Natural killer cell (primary cell): ENCODE measurements at regions not wholly inside any gene's neighbourhood (a gene's known extent, or its start where the extent isn't known, plus 50 kb on each side); places are given as distances from the start of the nearest gene placed in this dataset.

Experiments
- ATAC-seq, 3 donors: fragments of 150-1000 bp in 2 of 3; fragments of 200-7000 bp in 1 of 3; cut with Tn5 transposase; 1 replicate in 1 of 3; 2 replicates in 2 of 3; pipeline ENCODE4 v1.10.0; 2021; ENCODE audit warnings: mild to moderate bottlenecking in 2 of 3, moderate library complexity in 2 of 3
- DNase-seq, 2 donors: peaks; one replicate each; pipeline versions ENCODE4 v3.0.0 to v3.0.0-alpha.2; 2013 to 2021; ENCODE audit warnings: mixed read lengths in 1 of 2
- H3K27ac ChIP-seq: one replicate; pipeline ENCODE4 v1.5.1; 2013; ENCODE audit warnings: mild to moderate bottlenecking, low read length
- H3K27me3 ChIP-seq: one replicate; pipeline ENCODE4 v1.6.1; 2013; ENCODE audit warnings: low read length; ENCODE audit not compliant: control insufficient read depth, insufficient read depth
- H3K36me3 ChIP-seq: one replicate; pipeline ENCODE4 v1.6.1; 2013; ENCODE audit warnings: low read length; ENCODE audit not compliant: control insufficient read depth, insufficient read depth
- H3K4me1 ChIP-seq: one replicate; pipeline ENCODE4 v1.6.1; 2013; ENCODE audit warnings: low read length; ENCODE audit not compliant: control insufficient read depth, insufficient read depth
- H3K4me3 ChIP-seq: one replicate; pipeline ENCODE4 v1.5.1; 2013; ENCODE audit warnings: low read length
- H3K9me3 ChIP-seq: one replicate; pipeline ENCODE4 v1.6.1; 2013; ENCODE audit warnings: low read length; ENCODE audit not compliant: control insufficient read depth, insufficient read depth
- H3K27ac Mint-ChIP-seq, 2 donors: one replicate each; pipeline ENCODE4 v1.8.0; 2022; ENCODE audit warnings: mild to moderate bottlenecking in 2 of 2, mixed read lengths in 2 of 2, moderate library complexity in 1 of 2
- H3K27me3 Mint-ChIP-seq, 2 donors: one replicate each; pipeline ENCODE4 v1.8.0; 2022; ENCODE audit warnings: low read depth in 2 of 2, mixed read lengths in 2 of 2
- H3K36me3 Mint-ChIP-seq: one replicate; pipeline ENCODE4 v1.8.0; 2022; ENCODE audit warnings: mixed read lengths
- H3K4me1 Mint-ChIP-seq, 2 donors: one replicate each; pipeline ENCODE4 v1.8.0; 2022; ENCODE audit warnings: mixed read lengths in 2 of 2
- H3K4me3 Mint-ChIP-seq: one replicate; pipeline ENCODE4 v1.8.0; 2022; ENCODE audit warnings: mild to moderate bottlenecking, moderate library complexity, mixed read lengths
- H3K9me3 Mint-ChIP-seq, 2 donors: one replicate each; pipeline ENCODE4 v1.8.0; 2022; ENCODE audit warnings: mixed read lengths in 2 of 2
- CTCF ChIP-seq: fragments of 200-600 bp; IDR thresholded peaks from one replicate; pipeline ENCODE4 v1.8.0; 2022; ENCODE audit warnings: antibody characterized with exemption
- WGBS: methylation state at CpG from one replicate; pipeline ENCODE4 v1.1.7; 2013; ENCODE audit warnings: missing lambda C conversion rate; ENCODE audit not compliant: insufficient coverage; 5-methylcytosine and 5-hydroxymethylcytosine counted together
- intact Hi-C: fragments of 100-400 bp; cut with micrococcal nuclease; formaldehyde crosslinking; loops from one replicate; pipeline ENCODE4 v1.14.2; 2022

- no peaks in the 10 kb centered on the region for H3K36me3 Mint-ChIP-seq
- no peaks in the 10 kb centered on the region for H3K4me1 ChIP-seq
- no peak overlapping the region for H3K4me3 ChIP-seq
- no peak for DNase-seq
- H3K9me3 Mint-ChIP-seq: peaks cover 6% of the 10 kb centered on the region in 2 donors
- no peak overlapping the region for H3K27ac Mint-ChIP-seq
- TF ChIP-seq CTCF: no peak
- H3K27me3 Mint-ChIP-seq: no peaks in the 10 kb centered on the region
- H3K27ac ChIP-seq: no peak overlapping the region
- H3K4me1 Mint-ChIP-seq: no peaks in the 10 kb centered on the region
- H3K4me3 Mint-ChIP-seq: no peak overlapping the region
- no peak for ATAC-seq
- intact Hi-C loops: no loop called here
- H3K27me3 ChIP-seq: no peaks in the 10 kb centered on the region
- H3K9me3 ChIP-seq: no peaks in the 10 kb centered on the region
- no peaks in the 10 kb centered on the region for H3K36me3 ChIP-seq
Observed at GRCh38 chr4:18736551-18736950, 715.0 kb upstream of the LCORL start.

GRCh38 chr4:18735740-18736268 lies 714.2 kb upstream of the LCORL start:
- no peak for DNase-seq
- TF ChIP-seq CTCF: no peak
- Histone ChIP-seq H3K27ac (no peak overlapping the region), H3K4me3 (no peak overlapping the region), H3K4me1 (no peaks in the 10 kb centered on the region), H3K36me3 (no peaks in the 10 kb centered on the region), H3K27me3 (no peaks in the 10 kb centered on the region), H3K9me3 (no peaks in the 10 kb centered on the region)
- H3K27ac Mint-ChIP-seq: no peak overlapping the region
- no peaks in the 10 kb centered on the region for H3K4me1 Mint-ChIP-seq
- ATAC-seq: no peak
- no peak overlapping the region for H3K4me3 Mint-ChIP-seq
- intact Hi-C loops: no loop called here
- no peaks in the 10 kb centered on the region for H3K27me3 Mint-ChIP-seq
- no CpG with 5 or more reads among the region's 3 CpGs for WGBS
- H3K9me3 Mint-ChIP-seq: peaks cover 6% of the 10 kb centered on the region in 2 donors
- H3K36me3 Mint-ChIP-seq: no peaks in the 10 kb centered on the region

- H3K9me3 ChIP-seq: no peaks in the 10 kb centered on the region
- H3K27me3 ChIP-seq: no peaks in the 10 kb centered on the region
- H3K27ac ChIP-seq: no peak overlapping the region
- intact Hi-C loops: no loop called here
- Mint-ChIP-seq H3K27me3 (no peaks in the 10 kb centered on the region), H3K27ac (no peak overlapping the region), H3K36me3 (no peaks in the 10 kb centered on the region), H3K4me1 (no peaks in the 10 kb centered on the region), H3K9me3 (peaks cover 5 to 6% of the 10 kb centered on the region in 2 donors), H3K4me3 (no peak overlapping the region)
- H3K4me1 ChIP-seq: no peaks in the 10 kb centered on the region
- no peak for DNase-seq
- H3K36me3 ChIP-seq: no peaks in the 10 kb centered on the region
- H3K4me3 ChIP-seq: no peak overlapping the region
- TF ChIP-seq CTCF: no peak
- 85% methylated on average over 2 of the region's 2 CpGs for WGBS
- ATAC-seq: no peak
Observed at GRCh38 chr4:18734405-18734804, 712.9 kb upstream of the LCORL start.

- intact Hi-C loops: no loop called here
- no peaks in the 10 kb centered on the region for H3K9me3 ChIP-seq
Observed at GRCh38 chr4:18733961-18734360, 712.4 kb upstream of the LCORL start.

More at GRCh38 chr4:18733961-18734360, 712.4 kb upstream of the LCORL start:
- peaks cover 5 to 6% of the 10 kb centered on the region in 2 donors for H3K9me3 Mint-ChIP-seq
- no peaks in the 10 kb centered on the region for H3K27me3 Mint-ChIP-seq
- no peak overlapping the region for H3K27ac ChIP-seq
- WGBS: 86% methylated on average over 2 of the region's 2 CpGs
- no peaks in the 10 kb centered on the region for H3K27me3 ChIP-seq
- no peak overlapping the region for H3K4me3 Mint-ChIP-seq
- H3K36me3 ChIP-seq: no peaks in the 10 kb centered on the region
- H3K4me3 ChIP-seq: no peak overlapping the region
- no peak for DNase-seq
- H3K27ac Mint-ChIP-seq: no peak overlapping the region
- H3K4me1 ChIP-seq: no peaks in the 10 kb centered on the region
- ATAC-seq: no peak
- H3K4me1 Mint-ChIP-seq: no peaks in the 10 kb centered on the region
- H3K36me3 Mint-ChIP-seq: no peaks in the 10 kb centered on the region
- no peak for TF ChIP-seq CTCF
